SU-DHL-6 (cell line): ENCODE measurements at regions not wholly inside any gene's neighbourhood (a gene's known extent, or its start where the extent isn't known, plus 50 kb on each side); places are given as distances from the start of the nearest gene placed in this dataset.

Experiments used
- H2AFZ ChIP-seq: fragments of 200-600 bp; sonication (generic); 2 replicates; pipeline ENCODE4 v1.6.1; 2014; ENCODE audit warnings: low read depth, mild to moderate bottlenecking, moderate library complexity, mixed read lengths, antibody characterized with exemption, low read length; ENCODE audit not compliant: severe bottlenecking
- H3F3A ChIP-seq: fragments of 200-600 bp; shearing (Covaris generic); 2 replicates; pipeline ENCODE4 v1.6.0; 2016; ENCODE audit warnings: antibody characterized with exemption, mild to moderate bottlenecking; ENCODE audit not compliant: insufficient read depth
- H3K27ac ChIP-seq: fragments of 200-600 bp; sonication (generic); 2 replicates; pipeline ENCODE4 v1.5.1; 2016; ENCODE audit warnings: low read depth, mild to moderate bottlenecking, low read length, moderate library complexity, mixed read lengths
- H3K27me3 ChIP-seq: fragments of 200-600 bp; sonication (generic), shearing (Covaris generic); 2 replicates; pipeline ENCODE4 v1.6.0; 2014; ENCODE audit warnings: mild to moderate bottlenecking, low read length
- H3K36me3 ChIP-seq: fragments of 200-600 bp; sonication (generic); 2 replicates; pipeline ENCODE4 v1.6.1; 2014; ENCODE audit warnings: mild to moderate bottlenecking, low read length, mixed read lengths
- H3K4me2 ChIP-seq: fragments of 300-600, 200-600 bp; shearing (Covaris generic), sonication (generic); 2 replicates; pipeline ENCODE4 v1.6.0; 2014; ENCODE audit warnings: low read length, low read depth, mild to moderate bottlenecking; ENCODE audit not compliant: poor library complexity, severe bottlenecking
- H3K4me3 ChIP-seq: fragments of 200-600 bp; sonication (generic); 2 replicates; pipeline ENCODE4 v1.5.1; 2014; ENCODE audit warnings: antibody characterized with exemption, low read length, mild to moderate bottlenecking, mixed read lengths; ENCODE audit not compliant: insufficient read depth, poor library complexity, severe bottlenecking
- H3K79me2 ChIP-seq: fragments of 200-600 bp; sonication (generic); 2 replicates; pipeline ENCODE4 v1.6.1; 2014; ENCODE audit warnings: mild to moderate bottlenecking, low read length, moderate library complexity; ENCODE audit not compliant: insufficient read depth
- H3K9ac ChIP-seq: fragments of 200-600 bp; sonication (generic); 2 replicates; pipeline ENCODE4 v1.7.0; 2014; ENCODE audit warnings: mild to moderate bottlenecking, low read length
- H3K9me2 ChIP-seq: fragments of 200-600 bp; sonication (generic); replicated peaks from 2 replicates; pipeline ENCODE4 v1.6.1; 2014; ENCODE audit warnings: low read length; ENCODE audit not compliant: insufficient read depth
- H3K9me3 ChIP-seq: fragments of 200-600 bp; sonication (generic); 2 replicates; pipeline ENCODE4 v1.6.1; 2014; ENCODE audit warnings: low read length, mixed read lengths; ENCODE audit not compliant: insufficient read depth
- H4K20me1 ChIP-seq: fragments of 200-600 bp; sonication (generic); 2 replicates; pipeline ENCODE4 v1.6.1; 2014; ENCODE audit warnings: low read depth, mild to moderate bottlenecking, antibody characterized with exemption, low read length, moderate library complexity, mixed read lengths
- CTCF ChIP-seq: fragments of 200-600 bp; sonication (generic); IDR thresholded peaks from one replicate; pipeline ENCODE4 v1.5.1; 2017; ENCODE audit warnings: antibody characterized with exemption, mild to moderate bottlenecking, low read length, moderate library complexity; ENCODE audit not compliant: insufficient read depth, poor library complexity, severe bottlenecking
- EZH2phosphoT487 ChIP-seq: fragments of 200-600 bp; sonication (generic), shearing (Covaris generic); conservative IDR thresholded peaks from 2 replicates; pipeline ENCODE4 v1.6.1; 2018; ENCODE audit warnings: mild to moderate bottlenecking, antibody characterized with exemption, low read length, moderate library complexity, mixed read lengths

- H3K27me3 ChIP-seq, result no peaks in the 10 kb centered on the region
- H3F3A ChIP-seq, result no peaks in the 10 kb centered on the region
- H4K20me1 ChIP-seq, result no peaks in the 10 kb centered on the region
- TF ChIP-seq CTCF (no peak), EZH2phosphoT487 (no peak)
- no peaks in the 10 kb centered on the region for H3K36me3 ChIP-seq
- H3K9me2 ChIP-seq, result no peaks in the 10 kb centered on the region
- H3K27ac ChIP-seq, result no peak overlapping the region
- H3K9me3 ChIP-seq, result peaks cover 2% of the 10 kb centered on the region; the same call in 1 of the 2 replicates
- no peak overlapping the region for H3K9ac ChIP-seq
- H2AFZ ChIP-seq, result no peak overlapping the region
- no peak overlapping the region for H3K4me3 ChIP-seq
- no peak overlapping the region for H3K4me2 ChIP-seq
- no peaks in the 10 kb centered on the region for H3K79me2 ChIP-seq
Observed at GRCh38 chr16:55204069-55204468, 119.9 kb upstream of the IRX6 start.

GRCh38 chr16:55204923-55205322, 119.1 kb upstream of the IRX6 start:
- H3K9ac ChIP-seq, result no peak overlapping the region
- no peak overlapping the region for H3K27ac ChIP-seq
- no peak overlapping the region for H3K4me3 ChIP-seq
- H3F3A ChIP-seq, result no peaks in the 10 kb centered on the region
- H2AFZ ChIP-seq, result no peak overlapping the region
- H4K20me1 ChIP-seq, result no peaks in the 10 kb centered on the region
- H3K79me2 ChIP-seq, result no peaks in the 10 kb centered on the region
- H3K27me3 ChIP-seq, result no peaks in the 10 kb centered on the region
- no peaks in the 10 kb centered on the region for H3K36me3 ChIP-seq
- H3K9me2 ChIP-seq, result no peaks in the 10 kb centered on the region
- no peak overlapping the region for H3K4me2 ChIP-seq
- no peak for TF ChIP-seq CTCF
- TF ChIP-seq EZH2phosphoT487, result no peak
- H3K9me3 ChIP-seq, result no peaks in the 10 kb centered on the region

- Histone ChIP-seq H3K79me2 (no peaks in the 10 kb centered on the region), H3K9me3 (no peaks in the 10 kb centered on the region), H3F3A (no peaks in the 10 kb centered on the region), H3K36me3 (no peaks in the 10 kb centered on the region), H4K20me1 (no peaks in the 10 kb centered on the region), H3K4me3 (no peak overlapping the region), H3K27me3 (no peaks in the 10 kb centered on the region), H3K9me2 (no peaks in the 10 kb centered on the region), H3K9ac (no peak overlapping the region), H2AFZ (no peak overlapping the region), H3K4me2 (no peak overlapping the region), H3K27ac (no peak overlapping the region)
- TF ChIP-seq CTCF (no peak), EZH2phosphoT487 (no peak)
Observed at GRCh38 chr16:55207693-55208428, 116.1 kb upstream of the IRX6 start.
